ENCODE measurements at regions not wholly inside any gene's neighbourhood (a gene's known extent, or its start where the extent isn't known, plus 50 kb on each side); places are given as distances from the start of the nearest gene placed in this dataset.
"Not testable (repeated sequence)": the region's sequence is repeated elsewhere in the genome, so short reads cannot be mapped to it uniquely, and the experiment has no call there.

- not testable (repeated sequence) for TF ChIP-seq CTCF (IDR thresholded peaks at IDR 0.05; ENCODE audit: poor library complexity); EZH2 (IDR thresholded peaks at IDR 0.05; ENCODE audit: borderline replicate concordance); EZH2phosphoT487 (IDR thresholded peaks at IDR 0.05; ENCODE audit: low read depth, severe bottlenecking, unreplicated experiment)
These were observed 871.9 kb upstream of the B3GALT2 start for GRCh38 chr1:194058268-194058667.
